ENCODE measurements at regions not wholly inside any gene's neighbourhood (a gene's known extent, or its start where the extent isn't known, plus 50 kb on each side); places are given as distances from the start of the nearest gene placed in this dataset.

DNA sequence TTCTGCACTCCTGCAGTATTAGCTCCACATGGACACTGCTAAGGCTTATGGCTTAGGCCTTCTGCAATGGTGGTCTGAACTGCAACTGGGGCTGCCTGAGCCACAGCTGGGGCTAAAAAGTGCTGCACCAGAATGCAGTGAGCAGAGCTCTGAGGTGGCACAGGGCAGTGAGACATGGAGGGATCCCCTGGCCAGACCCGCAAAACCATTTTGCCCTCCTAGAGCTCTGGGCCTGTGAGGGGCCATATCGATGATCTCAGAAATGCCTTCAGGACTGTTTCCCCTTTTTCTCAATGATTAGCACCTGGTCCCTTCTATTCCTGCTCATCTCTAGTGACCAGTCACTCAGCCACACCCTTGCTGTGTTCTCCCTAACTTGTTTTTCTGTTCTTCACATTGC, 397.7 kb downstream of the UQCRFS1 start:
- TF ChIP-seq, protein P1, sequence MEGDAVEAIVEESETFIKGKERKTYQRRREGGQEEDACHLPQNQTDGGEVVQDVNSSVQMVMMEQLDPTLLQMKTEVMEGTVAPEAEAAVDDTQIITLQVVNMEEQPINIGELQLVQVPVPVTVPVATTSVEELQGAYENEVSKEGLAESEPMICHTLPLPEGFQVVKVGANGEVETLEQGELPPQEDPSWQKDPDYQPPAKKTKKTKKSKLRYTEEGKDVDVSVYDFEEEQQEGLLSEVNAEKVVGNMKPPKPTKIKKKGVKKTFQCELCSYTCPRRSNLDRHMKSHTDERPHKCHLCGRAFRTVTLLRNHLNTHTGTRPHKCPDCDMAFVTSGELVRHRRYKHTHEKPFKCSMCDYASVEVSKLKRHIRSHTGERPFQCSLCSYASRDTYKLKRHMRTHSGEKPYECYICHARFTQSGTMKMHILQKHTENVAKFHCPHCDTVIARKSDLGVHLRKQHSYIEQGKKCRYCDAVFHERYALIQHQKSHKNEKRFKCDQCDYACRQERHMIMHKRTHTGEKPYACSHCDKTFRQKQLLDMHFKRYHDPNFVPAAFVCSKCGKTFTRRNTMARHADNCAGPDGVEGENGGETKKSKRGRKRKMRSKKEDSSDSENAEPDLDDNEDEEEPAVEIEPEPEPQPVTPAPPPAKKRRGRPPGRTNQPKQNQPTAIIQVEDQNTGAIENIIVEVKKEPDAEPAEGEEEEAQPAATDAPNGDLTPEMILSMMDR (IDR thresholded peaks at IDR 0.05) = no peak
- no peak for TF ChIP-seq POLR2A (IDR thresholded peaks at IDR 0.05)
